ENCODE measurements at regions not wholly inside any gene's neighbourhood (a gene's known extent, or its start where the extent isn't known, plus 50 kb on each side); places are given as distances from the start of the nearest gene placed in this dataset.
A peak's percentile ranks its signal among the peaks of the same experiment; 100 is the strongest.

DNA sequence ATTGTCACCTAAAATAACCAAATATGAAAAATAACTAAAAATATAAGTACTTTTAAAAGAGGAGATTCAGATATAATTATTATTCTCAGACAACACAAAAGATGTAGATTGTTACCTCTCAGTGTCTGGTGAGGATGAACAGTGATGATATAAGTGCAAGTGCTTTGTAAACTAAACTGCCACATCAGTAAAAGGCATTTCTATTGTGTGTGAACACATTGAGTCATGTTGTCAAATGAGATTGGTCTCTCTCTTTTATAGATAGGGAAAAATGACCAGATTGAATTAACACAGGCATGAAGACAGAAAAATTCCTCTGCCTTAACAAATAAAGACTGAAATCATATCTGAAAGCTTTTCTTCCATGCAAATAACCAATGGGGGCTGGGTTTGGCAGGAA lies 182.4 kb upstream of the TMEFF2 start:
- H3K27ac Mint-ChIP-seq: peak overlapping the region in 1 of 8 donors; percentile 12
- H3K9me3 ChIP-seq (ENCODE audit: low read length): no peaks in the 10 kb centered on the region
- no peaks in the 10 kb centered on the region for H3K36me3 ChIP-seq (ENCODE audit: insufficient read depth, low read length)
- ChIA-PET POLR2A (no interaction called here), CTCF (no interaction called here)
- H3K27me3 ChIP-seq (ENCODE audit: insufficient read depth, low read length, poor library complexity, severe bottlenecking): no peaks in the 10 kb centered on the region
- H3K9me3 Mint-ChIP-seq: no peaks in the 10 kb centered on the region
- H3K27me3 Mint-ChIP-seq: no peaks in the 10 kb centered on the region
- H3K4me1 Mint-ChIP-seq: no peaks in the 10 kb centered on the region
- no peaks in the 10 kb centered on the region for H3K36me3 Mint-ChIP-seq
- H3K4me3 Mint-ChIP-seq: no peak overlapping the region
- H3K4me1 ChIP-seq (ENCODE audit: insufficient read depth, low read length): no peaks in the 10 kb centered on the region
- H3K4me3 ChIP-seq (ENCODE audit: low read length): no peak overlapping the region
- H3K27ac ChIP-seq (ENCODE audit: low read depth, low read length): no peak overlapping the region
- DNase-seq: no peak

DNA sequence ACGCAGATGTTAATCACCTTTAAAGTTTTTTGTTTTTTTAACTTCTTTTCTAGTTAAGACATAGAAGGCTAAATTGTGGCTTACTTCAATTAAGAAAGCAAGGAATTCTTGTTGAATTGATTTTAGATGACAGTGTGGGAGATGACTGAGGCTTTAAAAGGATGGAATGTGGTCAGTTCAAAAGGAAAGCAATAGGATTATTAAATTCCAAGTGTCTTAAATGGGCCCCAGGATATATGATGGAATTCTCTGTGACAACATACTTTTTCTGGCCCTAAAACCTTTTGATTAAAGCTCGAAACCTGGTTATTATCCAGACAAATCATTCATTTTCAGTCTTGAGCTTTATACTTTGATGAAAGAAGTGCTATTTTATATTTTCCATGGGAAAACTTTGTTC lies 179.0 kb upstream of the TMEFF2 start:
- H3K36me3 ChIP-seq (ENCODE audit: insufficient read depth, low read length): no peaks in the 10 kb centered on the region
- no peak for DNase-seq
- Mint-ChIP-seq H3K4me3 (no peak overlapping the region), H3K36me3 (no peaks in the 10 kb centered on the region), H3K4me1 (no peaks in the 10 kb centered on the region), H3K27ac (no peak overlapping the region), H3K27me3 (no peaks in the 10 kb centered on the region), H3K9me3 (no peaks in the 10 kb centered on the region)
- H3K27ac ChIP-seq (ENCODE audit: low read depth, low read length): no peak overlapping the region
- ChIA-PET POLR2A (no interaction called here), CTCF (no interaction called here)
- no peak overlapping the region for H3K4me3 ChIP-seq (ENCODE audit: low read length)
- H3K27me3 ChIP-seq (ENCODE audit: insufficient read depth, low read length, poor library complexity, severe bottlenecking): no peaks in the 10 kb centered on the region
- no peaks in the 10 kb centered on the region for H3K4me1 ChIP-seq (ENCODE audit: insufficient read depth, low read length)
- H3K9me3 ChIP-seq (ENCODE audit: low read length): no peaks in the 10 kb centered on the region

DNA sequence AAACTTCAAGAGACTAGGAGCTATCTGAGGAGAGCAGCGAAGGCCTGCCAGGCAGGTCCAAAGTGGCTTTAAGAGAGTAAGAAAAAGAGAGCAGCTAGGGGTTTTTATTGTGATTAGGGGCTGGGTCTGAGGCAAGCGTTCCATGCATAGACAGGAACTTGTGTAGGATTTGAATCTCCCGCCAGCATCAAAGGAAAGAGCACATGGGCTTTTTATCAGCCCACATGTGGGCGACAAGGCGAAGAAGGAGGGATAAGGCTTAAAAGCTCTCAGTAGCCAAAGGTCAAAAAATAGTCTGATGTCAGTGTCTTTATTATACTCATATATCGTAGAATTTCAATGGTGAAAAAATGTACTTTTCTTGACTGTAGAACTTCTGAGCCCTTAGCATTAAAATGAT lies 178.5 kb upstream of the TMEFF2 start:
- ChIA-PET POLR2A (no interaction called here), CTCF (no interaction called here)
- no peak for DNase-seq

DNA sequence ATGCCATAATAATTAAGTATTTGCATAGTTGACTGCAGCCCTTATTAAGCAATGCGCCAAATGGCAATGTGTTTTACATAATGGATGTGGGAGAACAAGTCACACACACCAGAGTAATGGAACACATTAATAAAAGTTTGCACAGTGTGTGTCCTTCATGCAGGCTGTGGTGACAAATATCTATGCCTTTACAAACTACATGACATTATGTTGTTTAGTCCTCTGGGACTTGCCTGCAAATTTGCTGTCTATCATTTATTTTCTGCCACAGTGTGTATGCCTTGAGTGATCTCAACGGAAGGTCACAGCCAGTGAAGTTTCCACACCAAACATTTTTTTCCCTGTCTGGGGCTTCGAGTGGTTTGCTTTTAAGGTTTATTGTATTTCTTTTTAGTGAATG lies 175.2 kb upstream of the TMEFF2 start:
- DNase-seq: no peak
- H3K4me1 Mint-ChIP-seq: no peaks in the 10 kb centered on the region
- no peak overlapping the region for H3K27ac Mint-ChIP-seq
- ChIA-PET POLR2A (no interaction called here), CTCF (no interaction called here)
- Histone ChIP-seq H3K27ac (ENCODE audit: low read depth, low read length) (no peak overlapping the region), H3K4me3 (ENCODE audit: low read length) (no peak overlapping the region), H3K27me3 (ENCODE audit: insufficient read depth, low read length, poor library complexity, severe bottlenecking) (no peaks in the 10 kb centered on the region), H3K4me1 (ENCODE audit: insufficient read depth, low read length) (no peaks in the 10 kb centered on the region), H3K36me3 (ENCODE audit: insufficient read depth, low read length) (no peaks in the 10 kb centered on the region), H3K9me3 (ENCODE audit: low read length) (no peaks in the 10 kb centered on the region)
- no peaks in the 10 kb centered on the region for H3K27me3 Mint-ChIP-seq
- no peaks in the 10 kb centered on the region for H3K36me3 Mint-ChIP-seq
- H3K9me3 Mint-ChIP-seq: no peaks in the 10 kb centered on the region
- H3K4me3 Mint-ChIP-seq: no peak overlapping the region

More for the DNA sequence above, 178.5 kb upstream of the TMEFF2 start:
- Histone ChIP-seq H3K9me3 (ENCODE audit: low read length) (no peaks in the 10 kb centered on the region), H3K36me3 (ENCODE audit: insufficient read depth, low read length) (no peaks in the 10 kb centered on the region), H3K4me1 (ENCODE audit: insufficient read depth, low read length) (no peaks in the 10 kb centered on the region), H3K27ac (ENCODE audit: low read depth, low read length) (no peak overlapping the region), H3K27me3 (ENCODE audit: insufficient read depth, low read length, poor library complexity, severe bottlenecking) (no peaks in the 10 kb centered on the region), H3K4me3 (ENCODE audit: low read length) (no peak overlapping the region)
- Mint-ChIP-seq H3K27ac (no peak overlapping the region), H3K27me3 (no peaks in the 10 kb centered on the region), H3K4me3 (no peak overlapping the region), H3K9me3 (no peaks in the 10 kb centered on the region), H3K4me1 (no peaks in the 10 kb centered on the region), H3K36me3 (no peaks in the 10 kb centered on the region)

DNA sequence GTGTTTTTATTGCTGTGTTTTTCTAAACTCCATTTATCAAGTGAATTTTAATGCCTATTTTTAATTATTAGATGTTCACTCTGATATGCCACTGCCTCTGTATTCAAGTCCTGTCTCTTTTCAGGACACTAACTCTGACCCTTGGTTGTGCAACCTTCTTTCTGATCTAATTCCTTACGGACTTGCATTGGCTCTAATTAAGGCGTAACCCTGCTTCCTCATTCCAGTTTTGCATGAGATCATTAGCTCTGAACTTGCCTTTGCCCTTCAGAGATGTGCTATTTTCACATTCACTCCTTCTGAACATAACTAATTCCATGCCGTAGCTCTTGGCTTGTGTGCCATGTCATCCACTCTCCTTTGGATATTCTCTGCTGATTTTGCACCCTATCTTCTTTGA lies 162.5 kb upstream of the TMEFF2 start:
- DNase-seq: no peak
- H3K9me3 Mint-ChIP-seq: peaks cover 0 to 7% (median 0%) of the 10 kb centered on the region in 5 donors
- Histone ChIP-seq H3K9me3 (ENCODE audit: low read length) (no peaks in the 10 kb centered on the region), H3K4me1 (ENCODE audit: insufficient read depth, low read length) (no peaks in the 10 kb centered on the region), H3K27me3 (ENCODE audit: insufficient read depth, low read length, poor library complexity, severe bottlenecking) (no peaks in the 10 kb centered on the region), H3K4me3 (ENCODE audit: low read length) (no peak overlapping the region), H3K27ac (ENCODE audit: low read depth, low read length) (no peak overlapping the region), H3K36me3 (ENCODE audit: insufficient read depth, low read length) (no peaks in the 10 kb centered on the region)
- H3K27ac Mint-ChIP-seq: no peak overlapping the region
- ChIA-PET POLR2A (no interaction called here), CTCF (no interaction called here)
- H3K4me1 Mint-ChIP-seq: no peaks in the 10 kb centered on the region
- no peak overlapping the region for H3K4me3 Mint-ChIP-seq
- no peaks in the 10 kb centered on the region for H3K36me3 Mint-ChIP-seq
- no peaks in the 10 kb centered on the region for H3K27me3 Mint-ChIP-seq

DNA sequence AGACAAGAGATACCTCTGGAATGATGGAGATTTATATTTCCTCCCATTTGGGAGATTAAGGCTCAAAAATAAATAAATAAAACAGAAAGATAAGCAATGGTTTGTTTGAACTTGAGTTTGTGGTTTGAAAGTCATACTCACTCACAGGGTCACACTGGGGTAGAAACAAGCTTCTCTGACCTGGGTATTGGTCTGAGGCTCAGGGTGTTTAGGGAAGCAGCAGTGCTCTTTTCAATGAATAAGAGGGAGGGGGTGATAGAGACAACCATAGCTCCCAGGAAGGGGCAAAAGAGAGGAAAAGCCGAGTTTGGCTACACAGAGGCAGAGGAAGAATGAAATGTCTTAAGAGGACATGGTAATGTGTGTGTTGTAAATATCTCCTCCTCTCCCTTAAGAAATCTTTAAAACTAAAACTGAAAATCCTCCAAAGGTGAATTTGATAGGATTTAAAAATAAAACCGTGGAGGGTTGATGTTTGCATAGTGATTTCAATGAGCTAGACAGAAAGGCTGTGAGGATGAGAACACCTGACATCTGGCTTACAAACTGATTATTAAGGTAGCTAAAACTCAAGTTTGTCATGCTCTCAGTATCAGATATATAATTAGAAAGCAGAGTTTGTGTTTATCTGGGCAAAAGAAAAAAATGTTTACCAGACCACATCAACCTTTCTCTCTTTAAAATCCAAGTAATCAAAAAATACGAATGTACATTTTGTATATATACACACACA lies 159.9 kb upstream of the TMEFF2 start:
- no peak overlapping the region for H3K27ac ChIP-seq (ENCODE audit: low read depth, low read length)
- no peaks in the 10 kb centered on the region for H3K36me3 ChIP-seq (ENCODE audit: insufficient read depth, low read length)
- Mint-ChIP-seq H3K9me3 (no peaks in the 10 kb centered on the region), H3K4me1 (no peaks in the 10 kb centered on the region), H3K4me3 (no peak overlapping the region), H3K27ac (no peak overlapping the region), H3K27me3 (no peaks in the 10 kb centered on the region), H3K36me3 (no peaks in the 10 kb centered on the region)
- H3K4me3 ChIP-seq (ENCODE audit: low read length): no peak overlapping the region
- H3K9me3 ChIP-seq (ENCODE audit: low read length): no peaks in the 10 kb centered on the region
- ChIA-PET CTCF (no interaction called here), POLR2A (no interaction called here)
- no peaks in the 10 kb centered on the region for H3K27me3 ChIP-seq (ENCODE audit: insufficient read depth, low read length, poor library complexity, severe bottlenecking)
- no peak for DNase-seq
- no peaks in the 10 kb centered on the region for H3K4me1 ChIP-seq (ENCODE audit: insufficient read depth, low read length)

DNA sequence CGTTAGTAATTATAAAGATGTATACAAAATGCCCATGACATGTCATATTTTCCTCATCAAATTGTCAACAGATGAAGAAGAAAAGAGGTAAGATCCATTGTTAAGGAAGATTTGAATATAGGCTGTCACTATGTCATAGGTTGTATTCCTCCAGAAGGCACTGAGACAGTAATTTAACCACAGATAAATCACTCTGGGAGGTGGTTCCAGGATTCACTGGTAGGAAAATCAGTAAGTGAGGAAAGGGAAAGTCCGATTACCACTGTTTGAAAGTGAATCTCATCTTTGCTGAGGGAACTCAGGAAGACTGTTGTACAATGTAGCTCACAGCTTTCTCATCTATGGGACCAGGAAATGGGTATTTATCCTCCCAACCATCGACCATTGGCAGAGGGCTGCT lies 152.8 kb upstream of the TMEFF2 start:
- Histone ChIP-seq H3K9me3 (ENCODE audit: low read length) (no peaks in the 10 kb centered on the region), H3K4me3 (ENCODE audit: low read length) (no peak overlapping the region), H3K27me3 (ENCODE audit: insufficient read depth, low read length, poor library complexity, severe bottlenecking) (no peaks in the 10 kb centered on the region), H3K27ac (ENCODE audit: low read depth, low read length) (no peak overlapping the region), H3K36me3 (ENCODE audit: insufficient read depth, low read length) (no peaks in the 10 kb centered on the region), H3K4me1 (ENCODE audit: insufficient read depth, low read length) (no peaks in the 10 kb centered on the region)
- Mint-ChIP-seq H3K27ac (no peak overlapping the region), H3K9me3 (peaks cover 0 to 7% (median 0%) of the 10 kb centered on the region in 5 donors), H3K36me3 (no peaks in the 10 kb centered on the region), H3K4me1 (no peaks in the 10 kb centered on the region), H3K27me3 (no peaks in the 10 kb centered on the region), H3K4me3 (no peak overlapping the region)
- ChIA-PET POLR2A (no interaction called here), CTCF (no interaction called here)
- no peak for DNase-seq

DNA sequence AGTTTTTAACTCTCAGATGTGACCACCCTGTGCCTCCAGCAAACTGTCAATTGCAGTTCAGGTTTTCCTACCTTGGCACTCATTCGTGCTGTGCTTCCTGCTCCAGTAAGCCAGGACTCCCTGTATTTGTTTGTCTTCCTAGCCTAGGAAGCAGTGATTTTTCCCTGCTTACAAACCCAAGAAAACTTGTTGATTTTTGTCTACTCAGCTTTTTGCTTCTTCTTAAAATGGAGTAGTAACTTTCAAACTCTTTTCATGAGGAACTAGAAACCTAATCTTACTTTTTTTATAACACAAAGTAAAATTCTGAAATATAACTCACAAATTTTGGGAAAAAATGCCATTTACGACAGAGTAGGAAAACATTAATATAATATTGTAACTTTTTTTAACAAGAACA lies 150.6 kb upstream of the TMEFF2 start:
- H3K27me3 ChIP-seq (ENCODE audit: insufficient read depth, low read length, poor library complexity, severe bottlenecking): no peaks in the 10 kb centered on the region
- H3K4me3 ChIP-seq (ENCODE audit: low read length): no peak overlapping the region
- no peaks in the 10 kb centered on the region for H3K36me3 ChIP-seq (ENCODE audit: insufficient read depth, low read length)
- H3K9me3 ChIP-seq (ENCODE audit: low read length): no peaks in the 10 kb centered on the region
- Mint-ChIP-seq H3K4me3 (no peak overlapping the region), H3K27ac (no peak overlapping the region), H3K9me3 (peaks cover 0 to 7% (median 4%) of the 10 kb centered on the region in 5 donors), H3K36me3 (no peaks in the 10 kb centered on the region), H3K27me3 (no peaks in the 10 kb centered on the region), H3K4me1 (no peaks in the 10 kb centered on the region)
- no peak for DNase-seq
- H3K4me1 ChIP-seq (ENCODE audit: insufficient read depth, low read length): no peaks in the 10 kb centered on the region
- POLR2A ChIA-PET: no interaction called here
- no peak overlapping the region for H3K27ac ChIP-seq (ENCODE audit: low read depth, low read length)
- CTCF ChIA-PET: no interaction called here

DNA sequence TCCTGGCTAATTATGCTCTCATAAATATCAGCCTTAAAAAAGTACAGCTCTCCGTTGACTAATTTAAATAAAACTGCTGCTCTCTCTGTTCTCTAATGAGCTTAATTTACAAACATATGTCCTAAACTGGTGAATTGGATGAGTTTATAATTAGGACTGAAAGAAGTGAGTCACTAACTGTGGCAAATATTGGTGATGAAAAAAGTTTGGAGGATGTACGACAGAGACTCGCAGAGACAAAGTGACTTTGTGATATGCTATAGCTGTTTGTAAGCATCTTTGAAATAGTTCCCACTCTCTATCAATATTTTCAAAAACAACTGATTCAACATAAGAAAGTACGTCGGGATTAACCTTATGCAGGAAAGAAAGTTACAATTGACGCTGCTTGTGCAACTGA lies 138.9 kb upstream of the TMEFF2 start:
- H3K36me3 ChIP-seq (ENCODE audit: insufficient read depth, low read length): no peaks in the 10 kb centered on the region
- H3K9me3 ChIP-seq (ENCODE audit: low read length): no peaks in the 10 kb centered on the region
- no peak overlapping the region for H3K4me3 Mint-ChIP-seq
- ChIA-PET CTCF (no interaction called here), POLR2A (no interaction called here)
- DNase-seq: no peak
- no peaks in the 10 kb centered on the region for H3K27me3 ChIP-seq (ENCODE audit: insufficient read depth, low read length, poor library complexity, severe bottlenecking)
- H3K4me3 ChIP-seq (ENCODE audit: low read length): no peak overlapping the region
- H3K27ac Mint-ChIP-seq: no peak overlapping the region
- H3K27me3 Mint-ChIP-seq: peaks cover 0 to under 1% of the 10 kb centered on the region in 2 donors
- H3K27ac ChIP-seq (ENCODE audit: low read depth, low read length): no peak overlapping the region
- no peaks in the 10 kb centered on the region for H3K4me1 Mint-ChIP-seq
- H3K36me3 Mint-ChIP-seq: no peaks in the 10 kb centered on the region
- no peaks in the 10 kb centered on the region for H3K9me3 Mint-ChIP-seq
- H3K4me1 ChIP-seq (ENCODE audit: insufficient read depth, low read length): no peaks in the 10 kb centered on the region
